Colonic mucosa (tissue), 4 donors: ENCODE measurements at regions not wholly inside any gene's neighbourhood (a gene's known extent, or its start where the extent isn't known, plus 50 kb on each side); places are given as distances from the start of the nearest gene placed in this dataset.
"Not testable (repeated sequence)": the region's sequence is repeated elsewhere in the genome, so short reads cannot be mapped to it uniquely, and the experiment has no call there.

Experiments used
- DNase-seq: peaks from one replicate; pipeline ENCODE4 v3.0.0-alpha.2; 2020
- H3K27ac ChIP-seq: fragments of 200-600 bp; one replicate; pipeline ENCODE4 v1.8.0; 2021
- H3K27me3 ChIP-seq: fragments of 200-600 bp; one replicate; pipeline ENCODE4 v1.8.0; 2021
- H3K36me3 ChIP-seq: fragments of 200-600 bp; one replicate; pipeline ENCODE4 v1.8.0; 2021
- H3K4me1 ChIP-seq: fragments of 200-600 bp; one replicate; pipeline ENCODE4 v1.8.0; 2021; ENCODE audit warnings: mild to moderate bottlenecking
- H3K4me3 ChIP-seq: fragments of 200-600 bp; one replicate; pipeline ENCODE4 v1.8.0; 2021
- H3K9ac ChIP-seq, 2 donors: one replicate each; pipeline ENCODE4 v1.7.0; 2013; ENCODE audit warnings: control low read depth in 2 of 2, low read depth in 2 of 2, low read length in 2 of 2
- H3K9me3 ChIP-seq: fragments of 200-600 bp; one replicate; pipeline ENCODE4 v1.8.0; 2021
- CTCF ChIP-seq: fragments of 200-600 bp; IDR thresholded peaks from one replicate; pipeline ENCODE4 v1.8.0; 2022; ENCODE audit warnings: antibody characterized with exemption, mild to moderate bottlenecking
- intact Hi-C: fragments of 100-400 bp; cut with DNase I; formaldehyde crosslinking; loops from one replicate; pipeline ENCODE4 v1.14.1; 2022
- donor health status: healthy.
- donor health status: DM: no; HTN: no; CAD: no.
- donor health status: DM: no; HTN: no; CAD: no.

- H3K27ac ChIP-seq: no peak overlapping the region
- TF ChIP-seq CTCF: no peak
- no peaks in the 10 kb centered on the region for H3K4me1 ChIP-seq
- intact Hi-C loops: no loop called here
- H3K27me3 ChIP-seq: no peaks in the 10 kb centered on the region
- no peak for DNase-seq
- H3K9ac ChIP-seq: no peak overlapping the region
- H3K36me3 ChIP-seq: no peaks in the 10 kb centered on the region
- H3K9me3 ChIP-seq: no peaks in the 10 kb centered on the region
- no peak overlapping the region for H3K4me3 ChIP-seq
Observed at GRCh38 chr3:20561166-20561565, 375.2 kb upstream of the SGO1 start.

- intact Hi-C loops, H3K9ac ChIP-seq, H3K27me3 ChIP-seq, H3K4me1 ChIP-seq, H3K27ac ChIP-seq, DNase-seq, H3K4me3 ChIP-seq, H3K36me3 ChIP-seq, H3K9me3 ChIP-seq: not testable (repeated sequence)
Observed at GRCh38 chr3:20560446-20560845, 374.4 kb upstream of the SGO1 start.

GRCh38 chr3:20558161-20558560 lies 372.2 kb upstream of the SGO1 start:
- no peak for TF ChIP-seq CTCF
- Histone ChIP-seq H3K4me1 (no peaks in the 10 kb centered on the region), H3K27ac (no peak overlapping the region), H3K36me3 (no peaks in the 10 kb centered on the region), H3K9me3 (no peaks in the 10 kb centered on the region), H3K27me3 (no peaks in the 10 kb centered on the region), H3K9ac (no peak overlapping the region), H3K4me3 (no peak overlapping the region)
- no peak for DNase-seq
- intact Hi-C loops: no loop called here

- H3K4me1 ChIP-seq: no peaks in the 10 kb centered on the region
- no peak for DNase-seq
- H3K9me3 ChIP-seq: no peaks in the 10 kb centered on the region
- no peak overlapping the region for H3K4me3 ChIP-seq
- no peak overlapping the region for H3K9ac ChIP-seq
- intact Hi-C loops: no loop called here
- no peaks in the 10 kb centered on the region for H3K36me3 ChIP-seq
- TF ChIP-seq CTCF: no peak
- no peak overlapping the region for H3K27ac ChIP-seq
- no peaks in the 10 kb centered on the region for H3K27me3 ChIP-seq
Observed at GRCh38 chr3:20556661-20557060, 370.7 kb upstream of the SGO1 start.

GRCh38 chr3:20552605-20553275 lies 366.7 kb upstream of the SGO1 start:
- Histone ChIP-seq H3K4me3 (no peak overlapping the region), H3K36me3 (no peaks in the 10 kb centered on the region), H3K9ac (no peak overlapping the region), H3K4me1 (no peaks in the 10 kb centered on the region), H3K9me3 (no peaks in the 10 kb centered on the region), H3K27me3 (no peaks in the 10 kb centered on the region), H3K27ac (no peak overlapping the region)
- intact Hi-C loops: no loop called here
- DNase-seq: no peak
- no peak for TF ChIP-seq CTCF

- H3K9me3 ChIP-seq, H3K27ac ChIP-seq, intact Hi-C loops, H3K4me1 ChIP-seq, H3K4me3 ChIP-seq, H3K36me3 ChIP-seq, H3K9ac ChIP-seq, H3K27me3 ChIP-seq, DNase-seq: not testable (repeated sequence)
Observed at GRCh38 chr3:20547361-20548269, 361.6 kb upstream of the SGO1 start.
